Transverse colon (tissue), 4 donors: ENCODE measurements at regions not wholly inside any gene's neighbourhood (a gene's known extent, or its start where the extent isn't known, plus 50 kb on each side); places are given as distances from the start of the nearest gene placed in this dataset.

ENCODE experiments used
- DNase-seq: peaks from one replicate; pipeline ENCODE4 v3.0.0-alpha.2; 2019
- H3K27ac ChIP-seq, 4 donors: fragments of 200-600 bp; sonication (generic); 2 replicates each; pipeline ENCODE4 v1.5.1; 2016 to 2018; ENCODE audit warnings: inconsistent platforms in 4 of 4
- H3K27me3 ChIP-seq: fragments of 200-600 bp; sonication (generic); 2 replicates; pipeline ENCODE4 v1.5.1; 2017; ENCODE audit warnings: inconsistent platforms
- H3K36me3 ChIP-seq, 4 donors: fragments of 200-600 bp; sonication (generic); 2 replicates each; pipeline ENCODE4 v1.5.1; 2017 to 2019; ENCODE audit warnings: inconsistent platforms in 4 of 4
- H3K4me1 ChIP-seq, 4 donors: fragments of 200-600 bp; sonication (generic); 2 replicates each; pipeline ENCODE4 v1.5.1; 2017 to 2020; ENCODE audit warnings: inconsistent platforms in 4 of 4
- H3K4me3 ChIP-seq, 4 donors: fragments of 200-600 bp; sonication (generic); 1 replicate in 1 of 4; 2 replicates in 3 of 4; pipeline versions ENCODE4 v1.5.1 to v1.6.1; 2017 to 2019; ENCODE audit warnings: inconsistent platforms in 4 of 4
- H3K9me3 ChIP-seq, 2 donors: fragments of 200-600 bp; sonication (generic); 2 replicates each; pipeline ENCODE4 v1.5.1; 2017 to 2019; ENCODE audit warnings: inconsistent platforms in 2 of 2
- CTCF ChIP-seq, 5 experiments: fragments of 200-600 bp in 3 of 5; fragments of 450-650 bp in 2 of 5; sonication (generic) in 3 of 5; IDR thresholded peaks; 1 replicate in 2 of 5; 2 replicates in 3 of 5; pipeline ENCODE4 v1.5.1; 2016 to 2017; ENCODE audit warnings: antibody characterized with exemption in 5 of 5, inconsistent platforms in 3 of 5, mild to moderate bottlenecking in 2 of 5, moderate library complexity in 1 of 5
- EP300 ChIP-seq: sonication (generic); formaldehyde crosslinking; IDR thresholded peaks from one replicate; pipeline ENCODE4 v1.6.1; 2017; ENCODE audit warnings: antibody characterized with exemption, low read depth
- POLR2A ChIP-seq: fragments of 450-650 bp; IDR thresholded peaks from one replicate; pipeline ENCODE4 v1.6.1; 2016; ENCODE audit warnings: antibody characterized with exemption, mild to moderate bottlenecking, moderate library complexity
- POLR2AphosphoS5 ChIP-seq, 3 donors: sonication (generic); formaldehyde crosslinking; IDR thresholded peaks; one replicate each; pipeline ENCODE4 v1.6.1; 2016; ENCODE audit warnings: antibody characterized with exemption in 3 of 3
- WGBS, 2 donors: methylation state at CpG; one replicate each; pipeline ENCODE4 v1.1.5; 2018; ENCODE audit warnings: low coverage in 1 of 2; 5-methylcytosine and 5-hydroxymethylcytosine counted together
- in situ Hi-C, 4 donors: fragments of 200-750 bp; cut with MboI; loops; one replicate each; pipeline versions ENCODE4 v1.15.0 to v1.15.1; 2017; ENCODE audit warnings: low sequenced_read_pairs in 3 of 4, low pct_ligation_motif_present in 1 of 4, low pct_unique_long_range_greater_than_20kb in 1 of 4
- intact Hi-C: fragments of 100-400 bp; cut with DNase I; formaldehyde crosslinking; loops from one replicate; pipeline ENCODE4 v1.15.1; 2023; ENCODE audit warnings: low total_unique reads

- Histone ChIP-seq H3K4me3 (no peak overlapping the region), H3K4me1 (peaks cover 4 to 19% (median 11%) of the 10 kb centered on the region in 4 donors), H3K27me3 (no peaks in the 10 kb centered on the region), H3K36me3 (no peaks in the 10 kb centered on the region), H3K9me3 (peaks cover 0 to under 1% of the 10 kb centered on the region in 2 donors), H3K27ac (peak overlapping the region in 2 of 4 donors; percentile 7 to 19)
- 23 to 34% methylated on average over 3 to 4 of the region's 4 CpGs for WGBS, 2 donors
- TF ChIP-seq EP300 (no peak), POLR2A (no peak), CTCF (IDR thresholded peaks at IDR 0.05) (no peak), POLR2AphosphoS5 (IDR thresholded peaks at IDR 0.05) (no peak)
- intact Hi-C loops, result no loop called here
- DNase-seq, result no peak
- in situ Hi-C loops, result no loop called here
Measured at GRCh38 chr6:81897793-81898192, 145.3 kb upstream of the TENT5A start.

GRCh38 chr6:81896525-81897503 is 144.3 kb upstream of the TENT5A start:
- Histone ChIP-seq H3K27me3 (no peaks in the 10 kb centered on the region), H3K4me1 (peaks cover 4 to 19% (median 11%) of the 10 kb centered on the region in 4 donors), H3K27ac (peak overlapping the region in 2 of 4 donors; percentile 7 to 19), H3K9me3 (no peaks in the 10 kb centered on the region), H3K36me3 (no peaks in the 10 kb centered on the region), H3K4me3 (no peak overlapping the region)
- no peak for DNase-seq
- intact Hi-C loops, result no loop called here
- 85 to 87% methylated on average over 6 to 7 of the region's 7 CpGs for whole genome bisulfite sequencing, 2 donors
- TF ChIP-seq CTCF (IDR thresholded peaks at IDR 0.05), result no peak
- TF ChIP-seq POLR2AphosphoS5 (IDR thresholded peaks at IDR 0.05), result no peak
- TF ChIP-seq EP300, result no peak
- no peak for TF ChIP-seq POLR2A
- in situ Hi-C loops, result no loop called here

DNA sequence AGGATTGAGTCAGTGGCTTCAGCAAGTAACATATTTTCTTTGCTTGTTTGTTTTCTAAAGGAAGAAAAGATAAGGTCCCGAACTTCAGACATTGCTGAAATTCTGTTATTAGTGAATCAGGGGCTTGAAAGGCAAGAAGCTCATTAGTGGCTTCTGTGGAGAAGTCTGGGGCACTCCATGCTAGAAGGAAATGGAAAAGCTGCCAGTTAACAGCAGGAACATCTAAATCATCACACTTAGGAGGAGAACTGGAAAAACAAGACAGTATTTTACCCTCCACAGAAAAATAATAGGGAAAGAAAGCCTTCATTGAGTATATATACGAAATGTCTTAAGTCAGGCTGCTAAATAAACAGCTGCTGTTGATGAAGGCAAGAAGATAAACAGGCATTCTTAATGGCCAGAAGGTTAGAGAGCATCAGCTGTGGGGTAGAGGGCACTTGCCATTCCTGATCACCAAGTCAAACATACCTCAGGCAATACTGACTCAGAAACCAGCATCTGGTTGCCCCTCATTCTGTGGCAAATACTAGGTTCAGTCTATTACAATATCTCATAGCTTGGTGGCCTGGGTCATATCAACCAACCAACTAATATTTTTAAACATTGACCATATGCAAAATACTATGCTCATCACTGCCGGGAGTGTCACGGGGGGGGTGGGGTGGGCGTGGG is 143.2 kb upstream of the TENT5A start:
- Histone ChIP-seq H3K4me3 (no peak overlapping the region), H3K4me1 (peaks cover 4 to 19% (median 11%) of the 10 kb centered on the region in 4 donors), H3K9me3 (no peaks in the 10 kb centered on the region), H3K36me3 (no peaks in the 10 kb centered on the region), H3K27ac (peak overlapping the region; percentile 0 to 64 (median 40)), H3K27me3 (no peaks in the 10 kb centered on the region)
- in situ Hi-C loops, result no loop called here
- TF ChIP-seq CTCF (IDR thresholded peaks at IDR 0.05), result no peak
- no peak for TF ChIP-seq EP300
- no peak for TF ChIP-seq POLR2A
- TF ChIP-seq POLR2AphosphoS5 (IDR thresholded peaks at IDR 0.05), result no peak
- intact Hi-C loops, result no loop called here
- no peak for DNase-seq
- 44 to 53% methylated on average over 4 to 5 of the region's 5 CpGs for WGBS, 2 donors

- Histone ChIP-seq H3K4me3 (no peak overlapping the region), H3K9me3 (no peaks in the 10 kb centered on the region), H3K27me3 (no peaks in the 10 kb centered on the region), H3K4me1 (peaks cover 4 to 19% (median 11%) of the 10 kb centered on the region in 4 donors), H3K27ac (peak overlapping the region; percentile 0 to 64 (median 40)), H3K36me3 (no peaks in the 10 kb centered on the region)
- 84 to 93% methylated on average over 3 to 6 of the region's 6 CpGs for WGBS, 2 donors
- TF ChIP-seq POLR2A (no peak), CTCF (IDR thresholded peaks at IDR 0.05) (no peak), POLR2AphosphoS5 (IDR thresholded peaks at IDR 0.05) (no peak), EP300 (no peak)
- in situ Hi-C loops, result no loop called here
- intact Hi-C loops, result no loop called here
- DNase-seq, result no peak
Measured at GRCh38 chr6:81894788-81895271, 142.3 kb upstream of the TENT5A start.
